DND-41 (cell line): ENCODE measurements at regions not wholly inside any gene's neighbourhood (a gene's known extent, or its start where the extent isn't known, plus 50 kb on each side); places are given as distances from the start of the nearest gene placed in this dataset.

Experiments used
- EZH2 ChIP-seq: IDR thresholded peaks from 3 replicates; pipeline ENCODE4 v1.6.1; 2012; ENCODE audit warnings: borderline replicate concordance, low read depth, mild to moderate bottlenecking, moderate library complexity, low read length, inconsistent platforms; ENCODE audit not compliant: severe bottlenecking
- TF ChIP-seq, protein P1 (sequence below): IDR thresholded peaks from 2 replicates; pipeline ENCODE4 v1.5.1; 2012; ENCODE audit warnings: borderline replicate concordance, low read length, moderate library complexity, mild to moderate bottlenecking; ENCODE audit not compliant: poor library complexity, severe bottlenecking; ENCODE audit errors: extremely low read depth

DNA sequence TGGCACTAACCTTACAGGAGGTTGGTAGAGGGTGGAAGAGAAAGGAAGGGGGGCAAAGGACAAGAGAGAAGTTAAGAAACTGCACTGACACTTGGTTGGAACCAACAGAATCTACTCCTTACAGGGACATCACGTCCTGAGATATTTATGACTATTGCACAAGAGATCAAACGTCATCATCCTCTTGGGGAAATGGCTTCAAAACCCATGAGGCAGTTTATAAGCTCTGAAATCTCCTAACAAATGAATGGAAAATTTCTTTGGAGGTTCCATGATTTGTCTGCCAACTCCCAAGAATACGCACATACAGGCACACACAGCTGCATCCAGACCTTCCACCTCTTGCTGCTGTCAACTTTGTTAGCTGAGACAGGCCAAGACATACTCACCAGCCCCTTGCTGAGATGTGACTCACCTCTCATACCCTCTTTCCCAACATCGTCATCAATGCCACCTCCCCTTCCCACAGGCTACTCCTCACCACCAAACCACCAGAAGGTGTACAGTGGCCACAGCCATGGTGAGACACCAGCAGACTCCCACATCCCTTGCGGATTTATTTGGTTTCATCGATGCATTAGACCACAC, 135.5 kb downstream of the SETD4 start:
- TF ChIP-seq, protein P1, sequence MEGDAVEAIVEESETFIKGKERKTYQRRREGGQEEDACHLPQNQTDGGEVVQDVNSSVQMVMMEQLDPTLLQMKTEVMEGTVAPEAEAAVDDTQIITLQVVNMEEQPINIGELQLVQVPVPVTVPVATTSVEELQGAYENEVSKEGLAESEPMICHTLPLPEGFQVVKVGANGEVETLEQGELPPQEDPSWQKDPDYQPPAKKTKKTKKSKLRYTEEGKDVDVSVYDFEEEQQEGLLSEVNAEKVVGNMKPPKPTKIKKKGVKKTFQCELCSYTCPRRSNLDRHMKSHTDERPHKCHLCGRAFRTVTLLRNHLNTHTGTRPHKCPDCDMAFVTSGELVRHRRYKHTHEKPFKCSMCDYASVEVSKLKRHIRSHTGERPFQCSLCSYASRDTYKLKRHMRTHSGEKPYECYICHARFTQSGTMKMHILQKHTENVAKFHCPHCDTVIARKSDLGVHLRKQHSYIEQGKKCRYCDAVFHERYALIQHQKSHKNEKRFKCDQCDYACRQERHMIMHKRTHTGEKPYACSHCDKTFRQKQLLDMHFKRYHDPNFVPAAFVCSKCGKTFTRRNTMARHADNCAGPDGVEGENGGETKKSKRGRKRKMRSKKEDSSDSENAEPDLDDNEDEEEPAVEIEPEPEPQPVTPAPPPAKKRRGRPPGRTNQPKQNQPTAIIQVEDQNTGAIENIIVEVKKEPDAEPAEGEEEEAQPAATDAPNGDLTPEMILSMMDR: no peak
- TF ChIP-seq EZH2: no peak
